ENCODE measurements at regions not wholly inside any gene's neighbourhood (a gene's known extent, or its start where the extent isn't known, plus 50 kb on each side); places are given as distances from the start of the nearest gene placed in this dataset.

GRCh38 chr21:35144978-35145377 lies 95.9 kb upstream of the RUNX1 start:
- no peak overlapping the region for H3K9ac ChIP-seq (ENCODE audit: low read length)
- H3K4me3 ChIP-seq (ENCODE audit: low read length), result no peak overlapping the region
- no peaks in the 10 kb centered on the region for H3K36me3 ChIP-seq (ENCODE audit: control insufficient read depth, insufficient read depth, low read length)
- H3K4me1 ChIP-seq (ENCODE audit: control insufficient read depth, insufficient read depth, low read length), result no peaks in the 10 kb centered on the region
- no peaks in the 10 kb centered on the region for H3K9me3 ChIP-seq (ENCODE audit: control insufficient read depth, low read length)
- no peaks in the 10 kb centered on the region for H3K27me3 ChIP-seq (ENCODE audit: control insufficient read depth, insufficient read depth, low read length)

GRCh38 chr21:35142036-35142815 lies 93.1 kb upstream of the RUNX1 start:
- Histone ChIP-seq H3K36me3 (ENCODE audit: control insufficient read depth, insufficient read depth, low read length) (no peaks in the 10 kb centered on the region), H3K9me3 (ENCODE audit: control insufficient read depth, low read length) (no peaks in the 10 kb centered on the region), H3K4me3 (ENCODE audit: low read length) (no peak overlapping the region), H3K9ac (ENCODE audit: low read length) (no peak overlapping the region), H3K27me3 (ENCODE audit: control insufficient read depth, insufficient read depth, low read length) (no peaks in the 10 kb centered on the region), H3K4me1 (ENCODE audit: control insufficient read depth, insufficient read depth, low read length) (peaks cover 11% of the 10 kb centered on the region)

- Histone ChIP-seq H3K9ac (ENCODE audit: low read length) (no peak overlapping the region), H3K27me3 (ENCODE audit: control insufficient read depth, insufficient read depth, low read length) (no peaks in the 10 kb centered on the region), H3K9me3 (ENCODE audit: control insufficient read depth, low read length) (no peaks in the 10 kb centered on the region), H3K36me3 (ENCODE audit: control insufficient read depth, insufficient read depth, low read length) (no peaks in the 10 kb centered on the region), H3K4me1 (ENCODE audit: control insufficient read depth, insufficient read depth, low read length) (peaks cover 25% of the 10 kb centered on the region), H3K4me3 (ENCODE audit: low read length) (no peak overlapping the region)
These were observed 90.2 kb upstream of the RUNX1 start for GRCh38 chr21:35139382-35139715.

- Histone ChIP-seq H3K4me1 (ENCODE audit: control insufficient read depth, insufficient read depth, low read length) (peaks cover 25% of the 10 kb centered on the region), H3K36me3 (ENCODE audit: control insufficient read depth, insufficient read depth, low read length) (no peaks in the 10 kb centered on the region), H3K9ac (ENCODE audit: low read length) (no peak overlapping the region), H3K4me3 (ENCODE audit: low read length) (no peak overlapping the region), H3K9me3 (ENCODE audit: control insufficient read depth, low read length) (no peaks in the 10 kb centered on the region), H3K27me3 (ENCODE audit: control insufficient read depth, insufficient read depth, low read length) (no peaks in the 10 kb centered on the region)
These were observed 89.7 kb upstream of the RUNX1 start for GRCh38 chr21:35138665-35139381.

GRCh38 chr21:35136586-35137219 lies 87.6 kb upstream of the RUNX1 start:
- Histone ChIP-seq H3K36me3 (ENCODE audit: control insufficient read depth, insufficient read depth, low read length) (no peaks in the 10 kb centered on the region), H3K4me3 (ENCODE audit: low read length) (no peak overlapping the region), H3K9me3 (ENCODE audit: control insufficient read depth, low read length) (no peaks in the 10 kb centered on the region), H3K9ac (ENCODE audit: low read length) (no peak overlapping the region), H3K4me1 (ENCODE audit: control insufficient read depth, insufficient read depth, low read length) (peaks cover 25% of the 10 kb centered on the region), H3K27me3 (ENCODE audit: control insufficient read depth, insufficient read depth, low read length) (no peaks in the 10 kb centered on the region)

GRCh38 chr21:35136106-35136505 lies 87.0 kb upstream of the RUNX1 start:
- Histone ChIP-seq H3K27me3 (ENCODE audit: control insufficient read depth, insufficient read depth, low read length) (no peaks in the 10 kb centered on the region), H3K4me3 (ENCODE audit: low read length) (no peak overlapping the region), H3K9ac (ENCODE audit: low read length) (no peak overlapping the region), H3K9me3 (ENCODE audit: control insufficient read depth, low read length) (no peaks in the 10 kb centered on the region), H3K4me1 (ENCODE audit: control insufficient read depth, insufficient read depth, low read length) (peaks cover 25% of the 10 kb centered on the region), H3K36me3 (ENCODE audit: control insufficient read depth, insufficient read depth, low read length) (no peaks in the 10 kb centered on the region)

GRCh38 chr21:35135481-35135880 lies 86.4 kb upstream of the RUNX1 start:
- Histone ChIP-seq H3K27me3 (ENCODE audit: control insufficient read depth, insufficient read depth, low read length) (no peaks in the 10 kb centered on the region), H3K9ac (ENCODE audit: low read length) (no peak overlapping the region), H3K4me1 (ENCODE audit: control insufficient read depth, insufficient read depth, low read length) (peaks cover 25% of the 10 kb centered on the region), H3K9me3 (ENCODE audit: control insufficient read depth, low read length) (no peaks in the 10 kb centered on the region), H3K4me3 (ENCODE audit: low read length) (no peak overlapping the region), H3K36me3 (ENCODE audit: control insufficient read depth, insufficient read depth, low read length) (no peaks in the 10 kb centered on the region)

- H3K9me3 ChIP-seq (ENCODE audit: control insufficient read depth, low read length), result no peaks in the 10 kb centered on the region
- no peak overlapping the region for H3K4me3 ChIP-seq (ENCODE audit: low read length)
- H3K4me1 ChIP-seq (ENCODE audit: control insufficient read depth, insufficient read depth, low read length), result peaks cover 25% of the 10 kb centered on the region
- no peaks in the 10 kb centered on the region for H3K36me3 ChIP-seq (ENCODE audit: control insufficient read depth, insufficient read depth, low read length)
- no peaks in the 10 kb centered on the region for H3K27me3 ChIP-seq (ENCODE audit: control insufficient read depth, insufficient read depth, low read length)
- H3K9ac ChIP-seq (ENCODE audit: low read length), result no peak overlapping the region
These were observed 85.2 kb upstream of the RUNX1 start for GRCh38 chr21:35134309-35134708.

- no peaks in the 10 kb centered on the region for H3K27me3 ChIP-seq (ENCODE audit: control insufficient read depth, insufficient read depth, low read length)
- H3K4me3 ChIP-seq (ENCODE audit: low read length), result no peak overlapping the region
- no peaks in the 10 kb centered on the region for H3K9me3 ChIP-seq (ENCODE audit: control insufficient read depth, low read length)
- no peak overlapping the region for H3K9ac ChIP-seq (ENCODE audit: low read length)
- no peaks in the 10 kb centered on the region for H3K4me1 ChIP-seq (ENCODE audit: control insufficient read depth, insufficient read depth, low read length)
- H3K36me3 ChIP-seq (ENCODE audit: control insufficient read depth, insufficient read depth, low read length), result no peaks in the 10 kb centered on the region
These were observed 79.4 kb upstream of the RUNX1 start for GRCh38 chr21:35128536-35128935.

- H3K27me3 ChIP-seq (ENCODE audit: control insufficient read depth, insufficient read depth, low read length), result no peaks in the 10 kb centered on the region
- no peaks in the 10 kb centered on the region for H3K36me3 ChIP-seq (ENCODE audit: control insufficient read depth, insufficient read depth, low read length)
- H3K4me1 ChIP-seq (ENCODE audit: control insufficient read depth, insufficient read depth, low read length), result no peaks in the 10 kb centered on the region
- H3K9me3 ChIP-seq (ENCODE audit: control insufficient read depth, low read length), result no peaks in the 10 kb centered on the region
- no peak overlapping the region for H3K4me3 ChIP-seq (ENCODE audit: low read length)
- no peak overlapping the region for H3K9ac ChIP-seq (ENCODE audit: low read length)
These were observed 78.7 kb upstream of the RUNX1 start for GRCh38 chr21:35127851-35128250.

GRCh38 chr21:35127026-35127425 lies 77.9 kb upstream of the RUNX1 start:
- Histone ChIP-seq H3K4me3 (ENCODE audit: low read length) (no peak overlapping the region), H3K9me3 (ENCODE audit: control insufficient read depth, low read length) (no peaks in the 10 kb centered on the region), H3K4me1 (ENCODE audit: control insufficient read depth, insufficient read depth, low read length) (no peaks in the 10 kb centered on the region), H3K9ac (ENCODE audit: low read length) (no peak overlapping the region), H3K36me3 (ENCODE audit: control insufficient read depth, insufficient read depth, low read length) (no peaks in the 10 kb centered on the region), H3K27me3 (ENCODE audit: control insufficient read depth, insufficient read depth, low read length) (no peaks in the 10 kb centered on the region)

GRCh38 chr21:35120631-35121180 lies 71.6 kb upstream of the RUNX1 start:
- no peaks in the 10 kb centered on the region for H3K9me3 ChIP-seq (ENCODE audit: control insufficient read depth, low read length)
- no peaks in the 10 kb centered on the region for H3K36me3 ChIP-seq (ENCODE audit: control insufficient read depth, insufficient read depth, low read length)
- no peaks in the 10 kb centered on the region for H3K27me3 ChIP-seq (ENCODE audit: control insufficient read depth, insufficient read depth, low read length)
- H3K4me1 ChIP-seq (ENCODE audit: control insufficient read depth, insufficient read depth, low read length), result no peaks in the 10 kb centered on the region
- no peak overlapping the region for H3K9ac ChIP-seq (ENCODE audit: low read length)
- no peak overlapping the region for H3K4me3 ChIP-seq (ENCODE audit: low read length)
